ENCODE measurements at regions not wholly inside any gene's neighbourhood (a gene's known extent, or its start where the extent isn't known, plus 50 kb on each side); places are given as distances from the start of the nearest gene placed in this dataset.
"Not testable (repeated sequence)": the region's sequence is repeated elsewhere in the genome, so short reads cannot be mapped to it uniquely, and the experiment has no call there.

DNA sequence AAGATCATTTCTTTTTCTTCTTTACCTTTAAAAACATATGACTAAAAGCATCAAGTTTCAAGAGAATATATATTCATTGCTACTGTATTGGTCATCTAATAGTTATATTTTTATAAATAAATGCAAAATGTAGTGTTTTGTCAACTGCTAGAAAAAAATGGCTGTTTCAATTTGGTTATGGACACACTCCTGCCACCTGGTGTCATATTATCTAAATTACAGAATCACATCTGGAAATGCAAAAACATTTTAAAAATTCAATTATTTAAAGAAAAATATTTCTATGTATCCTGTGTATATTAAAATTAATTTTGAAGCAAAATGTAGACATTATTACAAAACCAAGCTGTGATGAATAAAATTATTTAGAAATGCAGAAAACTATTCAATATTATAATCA is 329.4 kb upstream of the PCDH18 start:
- DNase-seq (ENCODE audit: low spot score): no peak

DNA sequence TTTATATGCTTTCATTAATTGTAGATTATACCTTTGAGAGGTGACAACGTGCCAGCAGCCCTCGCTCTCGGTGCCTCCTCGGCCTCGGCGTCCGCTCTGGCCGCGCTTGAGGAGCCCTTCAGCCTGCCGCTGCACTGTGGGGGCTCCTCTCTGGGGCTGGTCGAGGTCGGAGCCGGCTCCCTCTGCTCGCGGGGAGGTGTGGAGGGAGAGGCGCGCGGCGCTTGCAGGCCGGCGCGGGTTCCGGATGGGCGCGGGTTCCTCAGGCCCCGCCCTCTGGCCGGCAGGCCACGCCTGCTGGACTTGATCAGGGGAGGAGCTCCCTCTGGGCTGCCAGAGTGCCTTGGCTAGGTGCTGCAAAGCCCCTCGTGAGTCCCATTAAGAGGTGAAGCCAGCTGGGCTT is 321.1 kb upstream of the PCDH18 start:
- DNase-seq (ENCODE audit: low spot score): no peak

- no peak for DNase-seq (ENCODE audit: low spot score)
Observed at GRCh38 chr4:137852326-137852725, 320.0 kb upstream of the PCDH18 start.

DNA sequence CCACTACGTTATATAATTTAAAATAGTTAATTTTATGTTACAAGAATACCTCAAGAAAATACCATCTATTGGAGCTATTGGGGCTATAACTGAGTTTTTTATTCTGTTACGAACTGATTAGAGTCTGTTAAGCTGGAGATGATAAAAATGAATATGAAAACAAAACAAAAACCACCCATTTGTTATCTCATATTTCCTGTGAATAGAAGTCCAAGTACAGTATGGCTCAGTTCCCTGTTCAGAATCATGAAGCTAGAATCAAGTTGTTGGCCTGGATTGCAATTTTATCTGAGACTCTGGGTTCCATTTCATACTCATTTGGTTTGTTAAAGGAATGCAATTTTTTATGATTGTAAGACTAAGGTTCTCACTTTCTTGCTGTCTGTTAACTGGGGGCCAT is 319.1 kb upstream of the PCDH18 start:
- no peak for DNase-seq (ENCODE audit: low spot score)

GRCh38 chr4:137827945-137828344 is 295.7 kb upstream of the PCDH18 start:
- not testable (repeated sequence) for DNase-seq (ENCODE audit: low spot score)

- DNase-seq (ENCODE audit: low spot score): no peak
Observed at GRCh38 chr4:137825505-137825904, 293.2 kb upstream of the PCDH18 start.

GRCh38 chr4:137823007-137823406 is 290.7 kb upstream of the PCDH18 start:
- DNase-seq (ENCODE audit: low spot score): no peak

DNA sequence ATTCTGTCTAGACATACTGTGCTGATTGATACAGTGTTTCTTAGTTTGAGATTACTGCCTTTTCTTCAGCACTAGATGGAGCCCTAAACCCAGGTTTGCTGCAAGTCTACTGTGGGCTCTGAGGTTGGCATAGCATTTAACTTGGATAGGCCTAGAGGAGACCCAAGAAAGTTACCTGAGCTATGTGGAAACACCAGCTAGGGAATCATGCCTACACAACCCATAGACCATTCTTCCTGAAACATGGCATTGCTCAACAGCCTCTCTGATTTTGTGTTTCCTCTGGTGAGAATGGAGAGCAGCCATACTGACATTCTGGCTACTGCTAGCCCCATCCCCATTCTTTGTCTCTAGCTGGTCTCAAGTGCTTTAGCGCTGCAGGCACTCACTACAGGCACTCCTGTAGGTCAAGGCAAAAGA is 287.7 kb upstream of the PCDH18 start:
- DNase-seq (ENCODE audit: low spot score): peak; percentile 52

DNA sequence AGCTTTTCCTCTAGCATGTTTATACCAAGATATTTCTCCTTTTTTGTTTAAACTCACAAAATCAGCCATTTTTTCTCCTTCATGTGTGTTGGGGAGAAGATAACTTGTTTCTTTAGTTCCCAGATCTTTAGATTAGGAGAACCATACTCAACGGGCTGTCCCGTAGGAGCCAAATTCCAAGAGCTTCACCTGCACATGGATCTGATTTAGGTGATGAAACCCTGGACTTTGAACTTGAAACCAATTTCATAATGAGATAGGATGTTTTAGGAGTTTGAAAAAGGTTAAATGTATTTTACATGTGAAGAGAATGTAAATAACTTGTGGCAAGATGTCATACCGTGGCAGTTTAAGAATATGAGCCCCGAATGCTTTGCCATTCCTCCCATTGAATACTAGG is 280.0 kb upstream of the PCDH18 start:
- DNase-seq (ENCODE audit: low spot score): no peak

DNA sequence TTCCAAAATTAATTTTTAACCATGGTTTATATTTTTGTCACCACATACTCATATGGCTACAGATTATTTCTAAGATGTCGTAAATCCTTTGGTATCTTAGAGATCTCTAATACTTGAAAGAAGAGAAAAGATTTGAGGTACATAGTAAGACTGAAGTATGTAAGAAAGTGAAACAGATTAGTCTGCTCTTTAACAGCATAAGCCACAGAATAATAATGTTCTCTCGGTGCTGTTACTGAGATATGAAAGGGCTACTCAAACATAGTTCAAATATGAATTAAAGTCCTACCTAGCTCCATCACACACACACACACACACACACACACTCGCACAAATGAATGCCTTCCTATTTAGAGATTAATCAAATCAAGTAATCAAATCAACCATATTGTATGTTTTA is 274.1 kb upstream of the PCDH18 start:
- DNase-seq (ENCODE audit: low spot score): no peak

GRCh38 chr4:137804906-137805495 is 272.7 kb upstream of the PCDH18 start:
- no peak for DNase-seq (ENCODE audit: low spot score)

DNA sequence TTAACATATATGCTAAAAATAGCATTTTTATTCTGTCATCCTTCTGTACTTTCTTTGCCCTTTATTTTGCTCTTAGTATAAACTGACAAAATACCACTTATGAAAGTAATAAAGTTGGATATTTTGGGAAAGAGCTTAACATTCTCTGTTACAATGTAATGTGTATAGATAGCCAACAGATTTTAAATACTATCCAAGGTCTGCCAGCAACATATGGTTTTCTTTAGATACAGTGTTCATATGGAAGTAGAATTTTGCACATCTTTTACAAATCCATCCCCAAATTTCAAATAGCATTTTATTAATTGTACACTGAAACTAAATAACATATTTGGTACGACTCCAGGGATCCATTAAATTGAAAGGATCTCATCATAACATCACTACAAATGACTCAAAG is 268.6 kb upstream of the PCDH18 start:
- DNase-seq (ENCODE audit: low spot score): no peak

DNA sequence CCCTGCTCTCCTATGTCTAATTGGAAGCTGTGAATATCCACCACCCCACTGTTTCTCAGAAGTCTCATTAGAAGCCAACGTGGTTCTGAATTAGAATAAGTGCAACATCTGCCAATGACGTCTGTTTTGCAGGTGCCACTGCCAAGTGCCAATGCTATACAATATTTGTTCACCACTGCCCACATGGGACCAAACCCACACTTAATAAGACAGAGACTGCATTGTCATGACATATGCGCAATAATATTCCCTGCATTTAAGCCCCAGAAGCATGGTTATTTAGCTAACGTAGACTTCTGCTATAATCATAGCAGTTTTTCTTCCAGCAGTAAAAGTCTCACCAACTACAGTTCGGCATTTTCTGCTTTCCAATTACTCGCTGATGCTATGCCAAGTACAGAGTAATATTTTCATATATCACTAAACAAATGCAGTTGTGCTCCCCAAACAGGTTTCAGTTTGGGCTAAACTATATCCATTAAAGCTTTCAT is 262.5 kb upstream of the PCDH18 start:
- no peak for DNase-seq (ENCODE audit: low spot score)

DNA sequence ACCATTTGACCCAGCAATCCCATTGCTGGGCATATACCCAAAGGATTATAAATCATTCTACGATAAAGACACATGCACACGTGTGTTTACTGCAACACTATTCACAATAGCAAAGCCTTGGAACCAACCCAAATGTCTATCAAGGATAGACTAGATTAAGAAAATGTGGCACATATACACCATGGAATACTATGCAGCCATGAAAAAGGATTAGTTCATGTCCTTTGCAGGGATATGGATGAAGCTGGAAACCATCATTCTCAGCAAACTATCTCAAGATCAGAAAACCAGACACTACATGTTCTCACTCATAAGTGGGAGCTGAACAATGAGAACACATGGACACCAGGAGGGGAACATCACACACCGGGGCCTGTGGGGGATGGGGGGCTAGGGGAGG is 257.0 kb upstream of the PCDH18 start:
- DNase-seq (ENCODE audit: low spot score): not testable (repeated sequence)

DNA sequence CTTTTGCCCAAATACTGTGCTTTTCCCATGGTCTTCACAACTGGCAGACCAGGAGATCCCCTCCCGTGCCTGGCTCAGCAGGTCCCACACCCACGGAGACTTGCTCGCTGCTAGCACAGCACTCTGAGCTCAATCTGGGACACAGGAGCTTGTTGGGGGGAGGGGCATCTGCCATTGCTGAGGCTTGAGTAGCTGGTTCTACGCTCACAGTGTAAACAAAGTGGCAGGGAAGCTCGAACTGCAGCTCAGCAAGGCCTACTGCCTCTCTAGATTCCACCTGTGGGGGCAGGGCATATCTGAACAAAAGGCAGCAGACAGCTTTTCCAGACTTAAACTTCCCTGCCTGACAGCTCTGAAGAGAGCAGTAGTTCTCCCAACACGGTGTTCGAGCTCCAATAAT is 251.6 kb upstream of the PCDH18 start:
- DNase-seq (ENCODE audit: low spot score): not testable (repeated sequence)

GRCh38 chr4:137775701-137776100 is 243.4 kb upstream of the PCDH18 start:
- DNase-seq (ENCODE audit: low spot score): no peak

GRCh38 chr4:137774501-137774900 is 242.2 kb upstream of the PCDH18 start:
- no peak for DNase-seq (ENCODE audit: low spot score)

GRCh38 chr4:137768881-137769280 is 236.6 kb upstream of the PCDH18 start:
- DNase-seq (ENCODE audit: low spot score): no peak

- DNase-seq (ENCODE audit: low spot score): no peak
Observed at GRCh38 chr4:137768196-137768595, 235.9 kb upstream of the PCDH18 start.

- DNase-seq (ENCODE audit: low spot score): no peak
Observed at GRCh38 chr4:137762591-137762990, 230.3 kb upstream of the PCDH18 start.

- DNase-seq (ENCODE audit: low spot score): peak; percentile 11
Observed at GRCh38 chr4:137754652-137755471, 222.6 kb upstream of the PCDH18 start.

DNA sequence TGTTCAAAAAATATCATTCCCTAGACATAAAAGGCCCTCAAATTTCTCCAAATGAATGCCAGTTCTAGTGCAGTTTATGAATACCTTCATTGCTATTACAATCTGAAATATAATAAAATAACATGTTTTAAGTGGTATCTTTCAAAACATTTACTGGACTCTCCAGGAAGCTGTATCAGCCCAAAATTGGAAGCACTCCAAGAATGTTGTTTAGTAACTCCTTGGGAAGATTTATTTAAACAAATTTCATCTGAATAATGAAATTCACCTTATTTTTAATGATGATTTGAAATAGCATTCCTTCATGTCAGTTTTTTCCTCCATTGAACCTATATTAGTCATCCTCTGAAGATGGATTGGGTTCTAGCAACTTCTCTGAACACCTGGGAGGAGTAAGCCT is 217.2 kb upstream of the PCDH18 start:
- DNase-seq (ENCODE audit: low spot score): no peak

- no peak for DNase-seq (ENCODE audit: low spot score)
Observed at GRCh38 chr4:137748616-137749015, 216.3 kb upstream of the PCDH18 start.

GRCh38 chr4:137740141-137740540 is 207.8 kb upstream of the PCDH18 start:
- DNase-seq (ENCODE audit: low spot score): no peak
